HepG2 (cell line): ENCODE measurements at regions not wholly inside any gene's neighbourhood (a gene's known extent, or its start where the extent isn't known, plus 50 kb on each side); places are given as distances from the start of the nearest gene placed in this dataset.

Experiments used
- ATAC-seq: fragments of 200-7000 bp; cut with Tn5 transposase; 3 replicates; pipeline ENCODE4 v1.9.1; 2020; ENCODE audit warnings: mild to moderate bottlenecking, moderate library complexity
- BruUV-seq: library from RNA; stranded (reverse); fragments of 400-500 nt; replicated peaks from 2 replicates; lab custom pipeline; 2021; lab: Mats Ljungman, UMichigan
- CTCF ChIA-PET: fragments of 300-600 bp; formaldehyde crosslinking; extraction: SDS; loops from one replicate; lab custom pipeline; 2021; ENCODE audit warnings: low total read pairs, inconsistent platforms, low intra/inter-chr PET ratio; lab: Yijun Ruan, JAX
- POLR2A ChIA-PET: fragments of 350-600 bp; sonication (Branson Sonifier 250); formaldehyde crosslinking; loops from one replicate; lab custom pipeline; 2020; ENCODE audit warnings: antibody characterized with exemption, inconsistent platforms; lab: Yijun Ruan, JAX
- DNase-seq: peaks from one replicate; pipeline ENCODE4 v3.0.0-alpha.2; 2015; ENCODE audit warnings: low spot score
- FAIRE-seq: peaks from 3 replicates; lab custom pipeline; 2011; peaks lifted over from hg19 to GRCh38; lab: Jason Lieb, UNC
- H2AFZ ChIP-seq: one replicate; pipeline ENCODE4 v1.6.1; 2011; ENCODE audit warnings: low read length, inconsistent platforms
- H3K27ac ChIP-seq: fragments of 300-600 bp; 3 replicates; pipeline ENCODE4 v1.8.0; 2011; ENCODE audit warnings: mixed run types, mild to moderate bottlenecking, mixed read lengths, low read length, inconsistent platforms; ENCODE audit not compliant: insufficient read depth; ENCODE audit errors: extremely low read length
- H3K27me3 ChIP-seq, 2 experiments: fragments of 200-600 bp in 1 of 2; 2 replicates in 1 of 2; 3 replicates in 1 of 2; pipeline versions ENCODE4 v1.6.0 to v1.8.0; 2011; ENCODE audit warnings: low read length in 2 of 2, mild to moderate bottlenecking in 2 of 2, moderate library complexity in 2 of 2, inconsistent platforms in 1 of 2; ENCODE audit not compliant: insufficient read depth in 2 of 2, control insufficient read depth in 1 of 2
- H3K36me3 ChIP-seq, 2 experiments: fragments of 200-600 bp in 1 of 2; replicated peaks in 1 of 2; 2 replicates in 1 of 2; 3 replicates in 1 of 2; pipeline versions ENCODE4 v1.5.1 to v1.8.0; 2011; ENCODE audit warnings: low read length in 2 of 2, inconsistent platforms in 1 of 2; ENCODE audit not compliant: insufficient read depth in 2 of 2, control insufficient read depth in 1 of 2
- H3K4me1 ChIP-seq: 2 replicates; pipeline ENCODE4 v1.5.1; 2012; ENCODE audit warnings: low read length, inconsistent platforms; ENCODE audit not compliant: insufficient read depth
- H3K4me2 ChIP-seq: 2 replicates; pipeline ENCODE4 v1.6.0; 2011; ENCODE audit warnings: low read depth, low read length, inconsistent platforms
- H3K4me3 ChIP-seq, 3 experiments: fragments of 200-600 bp in 1 of 3; sonication (generic), shearing (Covaris generic) in 1 of 3; replicated peaks in 1 of 3; 2 replicates each; pipeline ENCODE4 v1.5.1; 2011 to 2016; ENCODE audit warnings: low read length in 3 of 3, inconsistent platforms in 2 of 3, low read depth in 2 of 3, mild to moderate bottlenecking in 2 of 3, control low read depth in 1 of 3, mixed read lengths in 1 of 3; ENCODE audit not compliant: insufficient read depth in 1 of 3
- H3K79me2 ChIP-seq: one replicate; pipeline ENCODE4 v1.6.1; 2011; ENCODE audit warnings: low read length, inconsistent platforms; ENCODE audit not compliant: insufficient read depth
- H3K9ac ChIP-seq: 2 replicates; pipeline ENCODE4 v1.6.0; 2011; ENCODE audit warnings: mild to moderate bottlenecking, low read depth, low read length, inconsistent platforms; ENCODE audit not compliant: insufficient read depth
- H3K9me3 ChIP-seq: 2 replicates; pipeline ENCODE4 v1.5.1; 2012; ENCODE audit warnings: mild to moderate bottlenecking, low read length
- H4K20me1 ChIP-seq: 2 replicates; pipeline ENCODE4 v1.6.0; 2011; ENCODE audit warnings: inconsistent platforms, mild to moderate bottlenecking, low read length, moderate library complexity; ENCODE audit not compliant: insufficient read depth
- AKNA ChIP-seq: sonication (generic); formaldehyde crosslinking; IDR thresholded peaks from 2 replicates; pipeline ENCODE4 v1.4.0; 2020; ENCODE audit warnings: missing genetic modification reagents, borderline replicate concordance
- ATF6 ChIP-seq: sonication (generic); formaldehyde crosslinking; conservative IDR thresholded peaks from 2 replicates; pipeline ENCODE4 v1.4.0; 2020; ENCODE audit warnings: missing genetic modification reagents
- FOSL2 ChIP-seq: sonication (generic); formaldehyde crosslinking; IDR thresholded peaks from 2 replicates; pipeline ENCODE4 v1.4.0; 2020; ENCODE audit warnings: missing genetic modification reagents
- KLF12 ChIP-seq: sonication (generic); formaldehyde crosslinking; IDR thresholded peaks from 2 replicates; pipeline ENCODE4 v1.4.0; 2020; ENCODE audit warnings: missing genetic modification reagents, borderline replicate concordance
- ZNF253 ChIP-seq: sonication (generic); formaldehyde crosslinking; IDR thresholded peaks from 2 replicates; pipeline ENCODE4 v1.8.0; 2022; ENCODE audit warnings: mild to moderate bottlenecking, missing genetic modification reagents, borderline replicate concordance
- ZNF276 ChIP-seq: sonication (generic); formaldehyde crosslinking; IDR thresholded peaks from 2 replicates; pipeline ENCODE4 v1.4.0; 2020; ENCODE audit warnings: mild to moderate bottlenecking, low read depth, missing genetic modification reagents
- WGBS: methylation state at CpG from one replicate; pipeline ENCODE4 v1.1.6; 2017; ENCODE audit warnings: low lambda C conversion rate; 5-methylcytosine and 5-hydroxymethylcytosine counted together
- in situ Hi-C: cut with HindIII; loops from 2 replicates; pipeline ENCODE4 v1.10.0; 2017; ENCODE audit warnings: low pct_unique_long_range_greater_than_20kb; ENCODE audit not compliant: extremely low pct_ligation_motif_present
- intact Hi-C: fragments of 100-400 bp; cut with micrococcal nuclease; formaldehyde crosslinking; loops from one replicate; pipeline ENCODE4 v1.10.0; 2022; ENCODE audit not compliant: unreplicated experiment

DNA sequence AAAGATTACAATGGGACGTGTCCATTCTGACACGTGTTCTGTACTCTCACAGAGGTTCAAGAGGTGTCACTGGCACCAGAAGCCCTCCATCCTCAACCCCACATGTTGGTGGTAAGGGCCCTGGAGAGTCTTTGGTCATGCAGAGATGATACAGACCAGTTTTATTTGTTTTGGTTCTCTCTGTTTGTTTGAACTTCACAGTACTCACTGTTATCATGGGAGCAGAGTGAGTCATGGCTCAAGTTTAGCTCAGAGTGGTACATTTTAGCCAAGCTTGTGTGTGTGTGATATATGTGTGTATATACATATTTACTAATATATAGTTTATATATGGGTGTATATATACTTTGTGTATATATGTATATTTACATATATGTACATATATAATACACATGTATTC is 935.6 kb downstream of the GRID1 start:
- peak; percentile 9 for DNase-seq
- H3K9me3 ChIP-seq: no peaks in the 10 kb centered on the region
- H3K79me2 ChIP-seq: no peaks in the 10 kb centered on the region
- no TSS peak for BruUV-seq
- H3K36me3 ChIP-seq: no peaks in the 10 kb centered on the region
- no peak overlapping the region for H2AFZ ChIP-seq
- ATAC-seq: peak; percentile 66; the same call in 2 of the 3 replicates
- in situ Hi-C loops: no loop called here
- ChIA-PET POLR2A (no interaction called here), CTCF (no interaction called here)
- no peak overlapping the region for H3K4me3 ChIP-seq
- FAIRE-seq: no peak
- H3K4me2 ChIP-seq: no peak overlapping the region
- no peak overlapping the region for H3K27ac ChIP-seq
- H3K4me1 ChIP-seq: no peaks in the 10 kb centered on the region
- TF ChIP-seq FOSL2 (CRISPR knock-in tag): peak; percentile 33; the same call in 1 of the 2 replicates
- no peak for TF ChIP-seq KLF12
- WGBS: 0% methylated on average over 2 of the region's 2 CpGs
- H3K9ac ChIP-seq: no peak overlapping the region
- intact Hi-C loops: no loop called here
- no peaks in the 10 kb centered on the region for H4K20me1 ChIP-seq
- H3K27me3 ChIP-seq: no peaks in the 10 kb centered on the region

- Histone ChIP-seq H3K79me2 (no peaks in the 10 kb centered on the region), H3K4me2 (no peak overlapping the region), H2AFZ (no peak overlapping the region), H3K4me3 (no peak overlapping the region), H3K27ac (no peak overlapping the region), H3K4me1 (no peaks in the 10 kb centered on the region), H3K9me3 (no peaks in the 10 kb centered on the region), H3K9ac (no peak overlapping the region), H3K36me3 (no peaks in the 10 kb centered on the region), H3K27me3 (no peaks in the 10 kb centered on the region), H4K20me1 (no peaks in the 10 kb centered on the region)
- DNase-seq (no peak), FAIRE-seq (no peak), ATAC-seq (no peak)
- in situ Hi-C loops: no loop called here
- BruUV-seq: no TSS peak
- 43% methylated on average over 7 of the region's 7 CpGs for WGBS
- ChIA-PET POLR2A (no interaction called here), CTCF (no interaction called here)
- intact Hi-C loops: no loop called here
- TF ChIP-seq ZNF276 (CRISPR knock-in tag): no peak
- TF ChIP-seq ZNF253 (CRISPR knock-in tag): no peak
- no peak for TF ChIP-seq AKNA (CRISPR knock-in tag)
- TF ChIP-seq ATF6 (CRISPR knock-in tag): no peak
Measured at GRCh38 chr10:85433248-85433647, 933.3 kb downstream of the GRID1 start.
